HepG2 (cell line): ENCODE measurements at regions not wholly inside any gene's neighbourhood (a gene's known extent, or its start where the extent isn't known, plus 50 kb on each side); places are given as distances from the start of the nearest gene placed in this dataset.
"Not testable (repeated sequence)": the region's sequence is repeated elsewhere in the genome, so short reads cannot be mapped to it uniquely, and the experiment has no call there.

Source experiments
- ATAC-seq: fragments of 200-7000 bp; cut with Tn5 transposase; 3 replicates; pipeline ENCODE4 v1.9.1; 2020; ENCODE audit warnings: mild to moderate bottlenecking, moderate library complexity
- BruUV-seq: library from RNA; stranded (reverse); fragments of 400-500 nt; replicated peaks from 2 replicates; lab custom pipeline; 2021; lab: Mats Ljungman, UMichigan
- CTCF ChIA-PET: fragments of 300-600 bp; formaldehyde crosslinking; extraction: SDS; loops from one replicate; lab custom pipeline; 2021; ENCODE audit warnings: low total read pairs, inconsistent platforms, low intra/inter-chr PET ratio; lab: Yijun Ruan, JAX
- POLR2A ChIA-PET: fragments of 350-600 bp; sonication (Branson Sonifier 250); formaldehyde crosslinking; loops from one replicate; lab custom pipeline; 2020; ENCODE audit warnings: antibody characterized with exemption, inconsistent platforms; lab: Yijun Ruan, JAX
- DNase-seq: peaks from one replicate; pipeline ENCODE4 v3.0.0-alpha.2; 2015; ENCODE audit warnings: low spot score
- FAIRE-seq: peaks from 3 replicates; lab custom pipeline; 2011; peaks lifted over from hg19 to GRCh38; lab: Jason Lieb, UNC
- H2AFZ ChIP-seq: one replicate; pipeline ENCODE4 v1.6.1; 2011; ENCODE audit warnings: low read length, inconsistent platforms
- H3K27ac ChIP-seq: fragments of 300-600 bp; 3 replicates; pipeline ENCODE4 v1.8.0; 2011; ENCODE audit warnings: mixed run types, mild to moderate bottlenecking, mixed read lengths, low read length, inconsistent platforms; ENCODE audit not compliant: insufficient read depth; ENCODE audit errors: extremely low read length
- H3K27me3 ChIP-seq, 2 experiments: fragments of 200-600 bp in 1 of 2; 2 replicates in 1 of 2; 3 replicates in 1 of 2; pipeline versions ENCODE4 v1.6.0 to v1.8.0; 2011; ENCODE audit warnings: low read length in 2 of 2, mild to moderate bottlenecking in 2 of 2, moderate library complexity in 2 of 2, inconsistent platforms in 1 of 2; ENCODE audit not compliant: insufficient read depth in 2 of 2, control insufficient read depth in 1 of 2
- H3K36me3 ChIP-seq, 2 experiments: fragments of 200-600 bp in 1 of 2; replicated peaks in 1 of 2; 2 replicates in 1 of 2; 3 replicates in 1 of 2; pipeline versions ENCODE4 v1.5.1 to v1.8.0; 2011; ENCODE audit warnings: low read length in 2 of 2, inconsistent platforms in 1 of 2; ENCODE audit not compliant: insufficient read depth in 2 of 2, control insufficient read depth in 1 of 2
- H3K4me1 ChIP-seq: 2 replicates; pipeline ENCODE4 v1.5.1; 2012; ENCODE audit warnings: low read length, inconsistent platforms; ENCODE audit not compliant: insufficient read depth
- H3K4me2 ChIP-seq: 2 replicates; pipeline ENCODE4 v1.6.0; 2011; ENCODE audit warnings: low read depth, low read length, inconsistent platforms
- H3K4me3 ChIP-seq, 3 experiments: fragments of 200-600 bp in 1 of 3; sonication (generic), shearing (Covaris generic) in 1 of 3; replicated peaks in 1 of 3; 2 replicates each; pipeline ENCODE4 v1.5.1; 2011 to 2016; ENCODE audit warnings: low read length in 3 of 3, inconsistent platforms in 2 of 3, low read depth in 2 of 3, mild to moderate bottlenecking in 2 of 3, control low read depth in 1 of 3, mixed read lengths in 1 of 3; ENCODE audit not compliant: insufficient read depth in 1 of 3
- H3K79me2 ChIP-seq: one replicate; pipeline ENCODE4 v1.6.1; 2011; ENCODE audit warnings: low read length, inconsistent platforms; ENCODE audit not compliant: insufficient read depth
- H3K9ac ChIP-seq: 2 replicates; pipeline ENCODE4 v1.6.0; 2011; ENCODE audit warnings: mild to moderate bottlenecking, low read depth, low read length, inconsistent platforms; ENCODE audit not compliant: insufficient read depth
- H3K9me3 ChIP-seq: 2 replicates; pipeline ENCODE4 v1.5.1; 2012; ENCODE audit warnings: mild to moderate bottlenecking, low read length
- H4K20me1 ChIP-seq: 2 replicates; pipeline ENCODE4 v1.6.0; 2011; ENCODE audit warnings: inconsistent platforms, mild to moderate bottlenecking, low read length, moderate library complexity; ENCODE audit not compliant: insufficient read depth
- CBFB ChIP-seq: sonication (generic); formaldehyde crosslinking; IDR thresholded peaks from 2 replicates; pipeline ENCODE4 v1.4.0; 2020; ENCODE audit warnings: missing genetic modification reagents
- EZH2 ChIP-seq: conservative IDR thresholded peaks from 2 replicates; pipeline ENCODE4 v1.6.1; 2012; ENCODE audit warnings: mild to moderate bottlenecking, low read depth, low read length, moderate library complexity
- KDM2A ChIP-seq: sonication (generic); formaldehyde crosslinking; IDR thresholded peaks from 2 replicates; pipeline ENCODE4 v1.4.0; 2020; ENCODE audit warnings: low read depth, missing genetic modification reagents, borderline replicate concordance
- MEF2D ChIP-seq: sonication (generic); formaldehyde crosslinking; IDR thresholded peaks from 2 replicates; pipeline ENCODE4 v1.5.1; 2020; ENCODE audit warnings: mild to moderate bottlenecking, missing genetic modification reagents
- ZNF234 ChIP-seq: sonication (generic); formaldehyde crosslinking; conservative IDR thresholded peaks from 2 replicates; pipeline ENCODE4 v1.5.1; 2020; ENCODE audit warnings: mild to moderate bottlenecking, missing genetic modification reagents
- ZNF337 ChIP-seq: sonication (generic); formaldehyde crosslinking; IDR thresholded peaks from 2 replicates; pipeline ENCODE4 v1.5.1; 2020; ENCODE audit warnings: missing genetic modification reagents, low read depth, mild to moderate bottlenecking, borderline replicate concordance
- WGBS: methylation state at CpG from one replicate; pipeline ENCODE4 v1.1.6; 2017; ENCODE audit warnings: low lambda C conversion rate; 5-methylcytosine and 5-hydroxymethylcytosine counted together
- in situ Hi-C: cut with HindIII; loops from 2 replicates; pipeline ENCODE4 v1.10.0; 2017; ENCODE audit warnings: low pct_unique_long_range_greater_than_20kb; ENCODE audit not compliant: extremely low pct_ligation_motif_present
- intact Hi-C: fragments of 100-400 bp; cut with micrococcal nuclease; formaldehyde crosslinking; loops from one replicate; pipeline ENCODE4 v1.10.0; 2022; ENCODE audit not compliant: unreplicated experiment
- TF ChIP-seq, protein P1 (sequence below): sonication (generic); formaldehyde crosslinking; IDR thresholded peaks from 2 replicates; pipeline ENCODE4 v1.9.0; 2021; ENCODE audit warnings: missing genetic modification reagents, borderline replicate concordance
- TF ChIP-seq, protein P2 (sequence below): sonication (generic); formaldehyde crosslinking; IDR thresholded peaks from 2 replicates; pipeline ENCODE4 v1.8.1; 2022; ENCODE audit warnings: low read depth, mild to moderate bottlenecking, missing genetic modification reagents
- TF ChIP-seq, protein P3 (sequence below): sonication (generic); formaldehyde crosslinking; IDR thresholded peaks from 2 replicates; pipeline ENCODE4 v1.5.1; 2020; ENCODE audit warnings: missing genetic modification reagents, mild to moderate bottlenecking, borderline replicate concordance

DNA sequence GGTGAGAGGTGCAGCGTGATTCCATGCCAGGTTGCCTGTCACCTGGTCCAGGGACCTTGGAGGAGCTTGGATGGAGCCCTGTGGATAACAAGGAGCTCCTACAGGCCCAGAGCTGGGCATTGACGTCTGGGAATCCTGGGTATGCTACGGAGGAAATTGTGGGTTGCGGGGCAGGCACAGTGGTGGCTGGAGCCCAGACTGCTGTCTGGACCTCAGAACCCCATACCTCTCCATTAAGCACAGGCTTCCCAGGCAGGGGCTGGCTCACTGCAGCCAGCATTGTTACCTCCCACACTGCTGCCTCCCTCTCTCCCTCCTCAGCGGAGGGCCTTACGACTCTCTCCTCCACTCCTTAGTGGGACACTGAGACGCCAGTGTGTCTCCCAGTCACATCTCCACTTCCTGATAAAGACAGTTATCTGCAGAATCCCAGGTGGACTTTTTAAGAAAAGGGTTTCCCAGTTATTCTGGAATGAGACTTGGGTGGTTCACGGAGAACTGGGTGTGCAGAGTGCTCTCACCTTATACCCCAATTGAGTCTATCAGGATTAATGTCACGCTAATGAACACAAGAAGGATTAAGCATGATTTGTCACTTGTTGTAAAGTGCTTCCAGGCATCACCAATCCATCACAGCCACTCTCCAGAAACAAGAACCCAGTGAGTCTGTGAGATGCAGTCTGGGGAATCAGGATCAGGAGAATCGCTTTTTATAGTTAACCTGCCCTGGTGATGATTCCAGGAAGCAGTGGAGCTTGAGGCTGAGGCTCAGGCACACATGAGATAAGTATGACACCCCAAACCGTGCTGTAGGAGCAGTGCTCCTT is 309.4 kb downstream of the RPS24 start:
- Histone ChIP-seq H3K27me3 (peaks cover 1 to 9% of the 10 kb centered on the region in 2 experiments; a peak in 2 of 5 replicates), H3K4me2 (no peak overlapping the region), H2AFZ (no peak overlapping the region), H3K4me3 (no peak overlapping the region), H3K27ac (no peak overlapping the region), H3K79me2 (no peaks in the 10 kb centered on the region), H3K4me1 (no peaks in the 10 kb centered on the region), H3K36me3 (no peaks in the 10 kb centered on the region), H3K9me3 (no peaks in the 10 kb centered on the region), H4K20me1 (no peaks in the 10 kb centered on the region), H3K9ac (no peak overlapping the region)
- DNase-seq, result no peak
- 23% methylated on average over 8 of the region's 11 CpGs for WGBS
- intact Hi-C loops, result no loop called here
- BruUV-seq, result no TSS peak
- TF ChIP-seq EZH2 (no peak), ZNF234 (no peak), MEF2D (CRISPR knock-in tag) (no peak), KDM2A (CRISPR knock-in tag) (no peak), ZNF337 (no peak), CBFB (CRISPR knock-in tag) (no peak)
- TF ChIP-seq, protein P1, sequence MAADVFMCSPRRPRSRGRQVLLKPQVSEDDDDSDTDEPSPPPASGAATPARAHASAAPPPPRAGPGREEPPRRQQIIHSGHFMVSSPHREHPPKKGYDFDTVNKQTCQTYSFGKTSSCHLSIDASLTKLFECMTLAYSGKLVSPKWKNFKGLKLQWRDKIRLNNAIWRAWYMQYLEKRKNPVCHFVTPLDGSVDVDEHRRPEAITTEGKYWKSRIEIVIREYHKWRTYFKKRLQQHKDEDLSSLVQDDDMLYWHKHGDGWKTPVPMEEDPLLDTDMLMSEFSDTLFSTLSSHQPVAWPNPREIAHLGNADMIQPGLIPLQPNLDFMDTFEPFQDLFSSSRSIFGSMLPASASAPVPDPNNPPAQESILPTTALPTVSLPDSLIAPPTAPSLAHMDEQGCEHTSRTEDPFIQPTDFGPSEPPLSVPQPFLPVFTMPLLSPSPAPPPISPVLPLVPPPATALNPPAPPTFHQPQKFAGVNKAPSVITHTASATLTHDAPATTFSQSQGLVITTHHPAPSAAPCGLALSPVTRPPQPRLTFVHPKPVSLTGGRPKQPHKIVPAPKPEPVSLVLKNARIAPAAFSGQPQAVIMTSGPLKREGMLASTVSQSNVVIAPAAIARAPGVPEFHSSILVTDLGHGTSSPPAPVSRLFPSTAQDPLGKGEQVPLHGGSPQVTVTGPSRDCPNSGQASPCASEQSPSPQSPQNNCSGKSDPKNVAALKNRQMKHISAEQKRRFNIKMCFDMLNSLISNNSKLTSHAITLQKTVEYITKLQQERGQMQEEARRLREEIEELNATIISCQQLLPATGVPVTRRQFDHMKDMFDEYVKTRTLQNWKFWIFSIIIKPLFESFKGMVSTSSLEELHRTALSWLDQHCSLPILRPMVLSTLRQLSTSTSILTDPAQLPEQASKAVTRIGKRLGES (CRISPR knock-in tag), result no peak
- TF ChIP-seq, protein P2, sequence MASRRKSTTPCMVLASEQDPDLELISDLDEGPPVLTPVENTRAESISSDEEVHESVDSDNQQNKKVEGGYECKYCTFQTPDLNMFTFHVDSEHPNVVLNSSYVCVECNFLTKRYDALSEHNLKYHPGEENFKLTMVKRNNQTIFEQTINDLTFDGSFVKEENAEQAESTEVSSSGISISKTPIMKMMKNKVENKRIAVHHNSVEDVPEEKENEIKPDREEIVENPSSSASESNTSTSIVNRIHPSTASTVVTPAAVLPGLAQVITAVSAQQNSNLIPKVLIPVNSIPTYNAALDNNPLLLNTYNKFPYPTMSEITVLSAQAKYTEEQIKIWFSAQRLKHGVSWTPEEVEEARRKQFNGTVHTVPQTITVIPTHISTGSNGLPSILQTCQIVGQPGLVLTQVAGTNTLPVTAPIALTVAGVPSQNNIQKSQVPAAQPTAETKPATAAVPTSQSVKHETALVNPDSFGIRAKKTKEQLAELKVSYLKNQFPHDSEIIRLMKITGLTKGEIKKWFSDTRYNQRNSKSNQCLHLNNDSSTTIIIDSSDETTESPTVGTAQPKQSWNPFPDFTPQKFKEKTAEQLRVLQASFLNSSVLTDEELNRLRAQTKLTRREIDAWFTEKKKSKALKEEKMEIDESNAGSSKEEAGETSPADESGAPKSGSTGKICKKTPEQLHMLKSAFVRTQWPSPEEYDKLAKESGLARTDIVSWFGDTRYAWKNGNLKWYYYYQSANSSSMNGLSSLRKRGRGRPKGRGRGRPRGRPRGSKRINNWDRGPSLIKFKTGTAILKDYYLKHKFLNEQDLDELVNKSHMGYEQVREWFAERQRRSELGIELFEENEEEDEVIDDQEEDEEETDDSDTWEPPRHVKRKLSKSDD (CRISPR knock-in tag), result no peak
- TF ChIP-seq, protein P3, sequence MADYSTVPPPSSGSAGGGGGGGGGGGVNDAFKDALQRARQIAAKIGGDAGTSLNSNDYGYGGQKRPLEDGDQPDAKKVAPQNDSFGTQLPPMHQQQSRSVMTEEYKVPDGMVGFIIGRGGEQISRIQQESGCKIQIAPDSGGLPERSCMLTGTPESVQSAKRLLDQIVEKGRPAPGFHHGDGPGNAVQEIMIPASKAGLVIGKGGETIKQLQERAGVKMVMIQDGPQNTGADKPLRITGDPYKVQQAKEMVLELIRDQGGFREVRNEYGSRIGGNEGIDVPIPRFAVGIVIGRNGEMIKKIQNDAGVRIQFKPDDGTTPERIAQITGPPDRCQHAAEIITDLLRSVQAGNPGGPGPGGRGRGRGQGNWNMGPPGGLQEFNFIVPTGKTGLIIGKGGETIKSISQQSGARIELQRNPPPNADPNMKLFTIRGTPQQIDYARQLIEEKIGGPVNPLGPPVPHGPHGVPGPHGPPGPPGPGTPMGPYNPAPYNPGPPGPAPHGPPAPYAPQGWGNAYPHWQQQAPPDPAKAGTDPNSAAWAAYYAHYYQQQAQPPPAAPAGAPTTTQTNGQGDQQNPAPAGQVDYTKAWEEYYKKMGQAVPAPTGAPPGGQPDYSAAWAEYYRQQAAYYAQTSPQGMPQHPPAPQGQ (CRISPR knock-in tag), result no peak
- in situ Hi-C loops, result no loop called here
- CTCF ChIA-PET, result no interaction called here
- POLR2A ChIA-PET, result no interaction called here
- no peak for ATAC-seq
- FAIRE-seq, result no peak

DNA sequence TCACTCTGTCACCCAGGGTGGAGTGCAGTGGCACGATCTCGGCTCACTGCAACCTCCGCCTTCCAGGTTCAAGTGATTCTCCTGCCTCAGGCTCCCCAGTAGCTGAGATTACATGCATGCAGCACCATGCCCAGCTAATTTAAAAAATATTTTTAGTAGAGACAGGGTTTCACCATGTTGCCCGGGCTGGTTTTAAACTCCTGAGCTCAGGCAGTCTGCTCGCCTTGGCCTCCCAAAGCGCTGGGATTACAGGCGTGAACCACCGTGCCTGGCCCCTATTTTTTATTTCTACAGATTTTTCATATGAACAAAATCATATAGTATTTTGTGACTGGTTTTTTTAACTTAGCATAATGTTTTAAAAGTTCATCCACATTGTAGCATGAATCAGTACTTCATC is 310.6 kb downstream of the RPS24 start:
- ATAC-seq, DNase-seq, POLR2A ChIA-PET, intact Hi-C loops, H2AFZ ChIP-seq, H3K27me3 ChIP-seq, BruUV-seq, H3K4me2 ChIP-seq, H3K4me1 ChIP-seq, H3K4me3 ChIP-seq, H3K36me3 ChIP-seq, FAIRE-seq, CTCF ChIA-PET, H3K27ac ChIP-seq, H3K79me2 ChIP-seq, in situ Hi-C loops, H4K20me1 ChIP-seq, H3K9ac ChIP-seq, H3K9me3 ChIP-seq: not testable (repeated sequence)
- 52% methylated on average over 8 of the region's 8 CpGs for WGBS
